ENCODE measurements at regions not wholly inside any gene's neighbourhood (a gene's known extent, or its start where the extent isn't known, plus 50 kb on each side); places are given as distances from the start of the nearest gene placed in this dataset.

DNA sequence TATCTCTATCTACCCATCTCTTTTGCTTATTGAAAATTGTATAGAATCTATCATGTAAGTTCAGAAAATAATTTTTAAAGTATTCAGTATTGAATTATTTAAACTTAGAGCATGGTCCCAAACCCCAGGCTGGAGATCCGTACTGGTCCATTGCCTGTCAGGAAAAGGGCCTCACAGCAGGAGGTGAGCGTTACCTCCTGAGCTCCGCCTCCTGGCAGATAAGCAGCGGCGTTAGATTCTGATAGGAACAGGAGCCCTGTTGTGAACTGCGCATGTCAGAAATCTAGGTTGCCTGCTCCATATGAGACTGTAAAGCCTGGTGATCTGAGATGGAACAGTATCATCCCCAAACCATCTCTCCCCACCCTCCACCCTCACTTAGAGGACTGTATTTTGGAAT is 266.0 kb upstream of the CNTNAP2 start:
- TF ChIP-seq, protein P1, sequence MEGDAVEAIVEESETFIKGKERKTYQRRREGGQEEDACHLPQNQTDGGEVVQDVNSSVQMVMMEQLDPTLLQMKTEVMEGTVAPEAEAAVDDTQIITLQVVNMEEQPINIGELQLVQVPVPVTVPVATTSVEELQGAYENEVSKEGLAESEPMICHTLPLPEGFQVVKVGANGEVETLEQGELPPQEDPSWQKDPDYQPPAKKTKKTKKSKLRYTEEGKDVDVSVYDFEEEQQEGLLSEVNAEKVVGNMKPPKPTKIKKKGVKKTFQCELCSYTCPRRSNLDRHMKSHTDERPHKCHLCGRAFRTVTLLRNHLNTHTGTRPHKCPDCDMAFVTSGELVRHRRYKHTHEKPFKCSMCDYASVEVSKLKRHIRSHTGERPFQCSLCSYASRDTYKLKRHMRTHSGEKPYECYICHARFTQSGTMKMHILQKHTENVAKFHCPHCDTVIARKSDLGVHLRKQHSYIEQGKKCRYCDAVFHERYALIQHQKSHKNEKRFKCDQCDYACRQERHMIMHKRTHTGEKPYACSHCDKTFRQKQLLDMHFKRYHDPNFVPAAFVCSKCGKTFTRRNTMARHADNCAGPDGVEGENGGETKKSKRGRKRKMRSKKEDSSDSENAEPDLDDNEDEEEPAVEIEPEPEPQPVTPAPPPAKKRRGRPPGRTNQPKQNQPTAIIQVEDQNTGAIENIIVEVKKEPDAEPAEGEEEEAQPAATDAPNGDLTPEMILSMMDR (IDR thresholded peaks at IDR 0.05), result no peak
- no peak for TF ChIP-seq POLR2A (IDR thresholded peaks at IDR 0.05)
